ENCODE measurements at regions not wholly inside any gene's neighbourhood (a gene's known extent, or its start where the extent isn't known, plus 50 kb on each side); places are given as distances from the start of the nearest gene placed in this dataset.

DNA sequence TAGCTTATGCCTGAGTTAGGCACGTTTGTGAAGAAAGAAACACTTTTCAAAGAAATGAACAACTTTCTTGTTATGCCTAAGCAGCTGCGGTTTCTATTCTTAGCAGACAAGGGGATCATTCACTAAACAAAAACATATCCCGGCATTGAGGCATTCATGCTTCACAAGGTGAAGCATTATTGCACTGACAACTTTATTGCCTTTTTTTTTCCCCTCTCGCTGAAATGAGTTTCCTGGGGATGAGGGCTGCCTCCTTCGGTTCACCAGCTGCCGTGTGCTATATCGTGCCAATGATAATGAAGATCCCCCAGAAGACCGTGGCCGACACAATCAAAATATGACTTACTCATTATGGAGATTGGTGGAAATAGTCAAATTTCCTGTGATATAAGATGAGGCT lies 288.2 kb upstream of the ST6GAL2 start:
- no peak for DNase-seq (ENCODE audit: low spot score)
- H2AFZ ChIP-seq: no peak overlapping the region
- H3K9me2 ChIP-seq (replicated peaks; ENCODE audit: insufficient read depth): no peaks in the 10 kb centered on the region
- H3K4me2 ChIP-seq: peak overlapping the region; percentile 28
- no peaks in the 10 kb centered on the region for H4K20me1 ChIP-seq (ENCODE audit: insufficient read depth, poor library complexity, severe bottlenecking)
- H3K9me3 ChIP-seq (ENCODE audit: low read depth): no peaks in the 10 kb centered on the region
- H3K27ac ChIP-seq: no peak overlapping the region
- H3K79me2 ChIP-seq: no peaks in the 10 kb centered on the region
- no peaks in the 10 kb centered on the region for H3K27me3 ChIP-seq
- WGBS (ENCODE audit: low lambda C conversion rate, missing lambda C conversion rate): 52% methylated on average over 9 of the region's 9 CpGs
- H3K4me3 ChIP-seq: no peak overlapping the region
- H3K36me3 ChIP-seq (replicated peaks; ENCODE audit: insufficient read depth, low read depth): no peaks in the 10 kb centered on the region
- TF ChIP-seq, protein P1, sequence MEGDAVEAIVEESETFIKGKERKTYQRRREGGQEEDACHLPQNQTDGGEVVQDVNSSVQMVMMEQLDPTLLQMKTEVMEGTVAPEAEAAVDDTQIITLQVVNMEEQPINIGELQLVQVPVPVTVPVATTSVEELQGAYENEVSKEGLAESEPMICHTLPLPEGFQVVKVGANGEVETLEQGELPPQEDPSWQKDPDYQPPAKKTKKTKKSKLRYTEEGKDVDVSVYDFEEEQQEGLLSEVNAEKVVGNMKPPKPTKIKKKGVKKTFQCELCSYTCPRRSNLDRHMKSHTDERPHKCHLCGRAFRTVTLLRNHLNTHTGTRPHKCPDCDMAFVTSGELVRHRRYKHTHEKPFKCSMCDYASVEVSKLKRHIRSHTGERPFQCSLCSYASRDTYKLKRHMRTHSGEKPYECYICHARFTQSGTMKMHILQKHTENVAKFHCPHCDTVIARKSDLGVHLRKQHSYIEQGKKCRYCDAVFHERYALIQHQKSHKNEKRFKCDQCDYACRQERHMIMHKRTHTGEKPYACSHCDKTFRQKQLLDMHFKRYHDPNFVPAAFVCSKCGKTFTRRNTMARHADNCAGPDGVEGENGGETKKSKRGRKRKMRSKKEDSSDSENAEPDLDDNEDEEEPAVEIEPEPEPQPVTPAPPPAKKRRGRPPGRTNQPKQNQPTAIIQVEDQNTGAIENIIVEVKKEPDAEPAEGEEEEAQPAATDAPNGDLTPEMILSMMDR (IDR thresholded peaks at IDR 0.05; ENCODE audit: poor library complexity): no peak
- TF ChIP-seq EZH2phosphoT487 (IDR thresholded peaks at IDR 0.05; ENCODE audit: low read depth, severe bottlenecking, unreplicated experiment): no peak
- no peak for TF ChIP-seq EZH2 (IDR thresholded peaks at IDR 0.05; ENCODE audit: borderline replicate concordance)
- H3K4me1 ChIP-seq (ENCODE audit: insufficient read depth): no peaks in the 10 kb centered on the region

DNA sequence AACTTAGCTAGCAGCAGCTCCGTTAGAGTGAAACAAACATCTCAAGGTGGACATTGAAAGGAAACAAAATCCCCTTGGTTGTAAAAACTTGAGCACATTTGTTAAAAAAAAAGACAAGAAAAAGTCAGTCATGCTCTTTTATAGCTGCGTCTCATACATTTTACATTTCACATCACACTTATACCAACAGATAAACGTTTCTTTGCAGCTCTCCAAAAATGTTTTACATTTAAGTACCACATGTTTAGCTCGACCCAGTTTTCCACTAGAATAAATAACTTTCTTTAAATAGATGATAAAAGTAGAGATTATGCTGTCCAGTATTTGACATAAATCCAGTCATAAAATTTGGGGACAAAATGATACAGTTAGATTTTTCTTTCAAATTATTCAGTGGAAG lies 297.0 kb upstream of the ST6GAL2 start:
- no peaks in the 10 kb centered on the region for H3K27me3 ChIP-seq
- DNase-seq (ENCODE audit: low spot score): no peak

DNA sequence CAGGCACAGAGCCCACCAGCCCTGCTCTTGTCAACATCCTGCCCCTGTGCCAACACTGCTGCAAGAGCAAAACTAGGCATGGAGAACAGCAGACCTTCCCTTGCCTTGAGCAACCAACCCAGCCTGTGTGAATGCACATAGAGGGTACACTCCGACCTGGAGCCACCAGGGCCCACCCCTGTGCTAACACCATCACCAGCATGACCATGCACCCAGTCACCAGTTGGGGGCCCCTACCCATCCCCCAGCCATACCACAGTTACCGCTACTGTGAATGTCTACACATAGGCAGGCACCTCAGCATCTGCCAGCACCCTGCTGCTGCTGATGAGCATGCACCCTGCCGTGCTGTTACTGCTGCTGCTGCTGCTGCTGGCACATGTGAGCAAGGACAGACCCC lies 301.9 kb upstream of the ST6GAL2 start:
- Histone ChIP-seq H3K4me1 (ENCODE audit: insufficient read depth) (no peaks in the 10 kb centered on the region), H3K9me2 (replicated peaks; ENCODE audit: insufficient read depth) (no peaks in the 10 kb centered on the region), H3K27me3 (no peaks in the 10 kb centered on the region), H3K9me3 (ENCODE audit: low read depth) (no peaks in the 10 kb centered on the region), H2AFZ (no peak overlapping the region), H3K79me2 (no peaks in the 10 kb centered on the region), H3K36me3 (replicated peaks; ENCODE audit: insufficient read depth, low read depth) (no peaks in the 10 kb centered on the region), H3K4me3 (no peak overlapping the region), H3K27ac (no peak overlapping the region), H3K4me2 (no peak overlapping the region), H4K20me1 (ENCODE audit: insufficient read depth, poor library complexity, severe bottlenecking) (no peaks in the 10 kb centered on the region)
- 68% methylated on average over 3 of the region's 3 CpGs for WGBS (ENCODE audit: low lambda C conversion rate, missing lambda C conversion rate)
- TF ChIP-seq, protein P1 (IDR thresholded peaks at IDR 0.05; ENCODE audit: poor library complexity): no peak
- TF ChIP-seq EZH2phosphoT487 (IDR thresholded peaks at IDR 0.05; ENCODE audit: low read depth, severe bottlenecking, unreplicated experiment) (no peak), EZH2 (IDR thresholded peaks at IDR 0.05; ENCODE audit: borderline replicate concordance) (no peak)
- no peak for DNase-seq (ENCODE audit: low spot score)

More for the DNA sequence above, 297.0 kb upstream of the ST6GAL2 start:
- Histone ChIP-seq H3K36me3 (replicated peaks; ENCODE audit: insufficient read depth, low read depth) (no peaks in the 10 kb centered on the region), H3K79me2 (no peaks in the 10 kb centered on the region), H4K20me1 (ENCODE audit: insufficient read depth, poor library complexity, severe bottlenecking) (no peaks in the 10 kb centered on the region), H3K9me3 (ENCODE audit: low read depth) (no peaks in the 10 kb centered on the region), H3K9me2 (replicated peaks; ENCODE audit: insufficient read depth) (no peaks in the 10 kb centered on the region), H3K4me1 (ENCODE audit: insufficient read depth) (no peaks in the 10 kb centered on the region), H3K27ac (no peak overlapping the region), H3K4me2 (peak overlapping the region; percentile 1), H3K4me3 (no peak overlapping the region), H2AFZ (no peak overlapping the region)
- TF ChIP-seq, protein P1 (IDR thresholded peaks at IDR 0.05; ENCODE audit: poor library complexity): no peak
- 49% methylated on average over 4 of the region's 4 CpGs for WGBS (ENCODE audit: low lambda C conversion rate, missing lambda C conversion rate)

DNA sequence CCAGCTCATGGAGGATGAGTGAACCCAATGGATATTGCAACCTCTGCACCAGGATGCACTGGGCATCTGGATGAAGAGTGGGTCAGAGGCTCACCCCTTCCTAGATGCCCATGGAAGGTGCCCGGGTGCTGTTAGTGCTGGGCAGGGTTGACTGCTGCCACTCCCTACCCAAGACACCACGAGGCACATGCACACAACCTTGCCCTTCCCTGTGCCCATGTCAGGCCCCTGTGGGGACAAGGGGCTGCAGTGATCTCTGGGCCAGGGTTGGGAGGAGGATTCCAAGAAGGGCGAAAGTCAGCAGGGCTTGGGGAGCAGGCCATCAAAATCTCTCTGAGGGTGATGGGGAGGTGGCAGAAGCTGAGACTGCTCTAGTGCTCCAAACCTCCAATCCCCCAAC lies 309.7 kb upstream of the ST6GAL2 start:
- WGBS (ENCODE audit: low lambda C conversion rate, missing lambda C conversion rate): 92% methylated on average over 3 of the region's 3 CpGs
- Histone ChIP-seq H4K20me1 (ENCODE audit: insufficient read depth, poor library complexity, severe bottlenecking) (no peaks in the 10 kb centered on the region), H2AFZ (no peak overlapping the region), H3K79me2 (no peaks in the 10 kb centered on the region), H3K27ac (no peak overlapping the region), H3K9me3 (ENCODE audit: low read depth) (no peaks in the 10 kb centered on the region), H3K4me3 (no peak overlapping the region), H3K27me3 (no peaks in the 10 kb centered on the region), H3K4me2 (no peak overlapping the region), H3K36me3 (replicated peaks; ENCODE audit: insufficient read depth, low read depth) (no peaks in the 10 kb centered on the region), H3K4me1 (ENCODE audit: insufficient read depth) (no peaks in the 10 kb centered on the region), H3K9me2 (replicated peaks; ENCODE audit: insufficient read depth) (no peaks in the 10 kb centered on the region)
- DNase-seq (ENCODE audit: low spot score): no peak
- TF ChIP-seq EZH2phosphoT487 (IDR thresholded peaks at IDR 0.05; ENCODE audit: low read depth, severe bottlenecking, unreplicated experiment) (no peak), EZH2 (IDR thresholded peaks at IDR 0.05; ENCODE audit: borderline replicate concordance) (no peak)
- TF ChIP-seq, protein P1 (IDR thresholded peaks at IDR 0.05; ENCODE audit: poor library complexity): no peak

All from hepatocyte (in vitro differentiated cells).